NCI-H345 treated with DMSO at 0.1 percent for 48 hours (cell line): ENCODE measurements at regions not wholly inside any gene's neighbourhood (a gene's known extent, or its start where the extent isn't known, plus 50 kb on each side); places are given as distances from the start of the nearest gene placed in this dataset.

ENCODE experiments used
- DNase-seq: peaks from one replicate; lab custom pipeline; 2025; ENCODE audit not compliant: unreplicated experiment; lab: John Stamatoyannopoulos, UW

DNA sequence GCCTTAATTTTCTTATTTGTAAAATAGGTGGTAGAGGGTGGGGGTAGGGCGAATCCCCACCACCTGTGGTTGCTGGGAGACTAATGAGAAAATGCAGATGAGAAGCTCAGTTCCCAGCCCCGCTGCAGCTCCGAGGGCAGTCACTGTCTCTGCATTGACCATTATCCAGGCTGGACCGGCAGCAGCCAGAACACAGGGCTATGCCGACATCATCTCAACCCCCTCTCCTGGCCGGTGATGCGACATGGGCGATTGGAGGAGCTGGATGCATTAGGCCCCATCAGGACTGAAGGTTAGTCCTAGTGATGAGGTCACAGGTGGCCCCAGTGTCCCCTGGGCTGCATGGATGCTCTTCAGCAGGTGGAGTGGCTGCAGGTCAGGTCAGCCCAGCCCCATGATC lies 412.4 kb downstream of the CTTN start:
- DNase-seq = no peak

DNA sequence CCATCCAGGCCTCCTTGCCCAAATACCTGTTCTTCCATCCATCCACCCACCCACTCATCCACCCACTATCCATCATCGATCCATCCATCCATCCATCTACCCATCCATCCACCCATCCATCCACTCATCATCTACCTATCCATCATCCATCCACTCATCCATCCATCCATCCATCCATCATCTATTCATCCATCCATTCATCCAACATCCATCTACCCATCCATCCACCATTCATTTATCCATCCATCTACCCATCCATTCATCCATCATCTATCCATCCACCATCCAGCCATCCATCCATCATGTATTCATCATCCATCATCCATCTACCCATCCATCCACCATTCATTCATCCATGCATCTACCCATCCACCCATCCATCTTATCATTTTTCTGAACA lies 413.2 kb downstream of the CTTN start:
- no peak for DNase-seq

DNA sequence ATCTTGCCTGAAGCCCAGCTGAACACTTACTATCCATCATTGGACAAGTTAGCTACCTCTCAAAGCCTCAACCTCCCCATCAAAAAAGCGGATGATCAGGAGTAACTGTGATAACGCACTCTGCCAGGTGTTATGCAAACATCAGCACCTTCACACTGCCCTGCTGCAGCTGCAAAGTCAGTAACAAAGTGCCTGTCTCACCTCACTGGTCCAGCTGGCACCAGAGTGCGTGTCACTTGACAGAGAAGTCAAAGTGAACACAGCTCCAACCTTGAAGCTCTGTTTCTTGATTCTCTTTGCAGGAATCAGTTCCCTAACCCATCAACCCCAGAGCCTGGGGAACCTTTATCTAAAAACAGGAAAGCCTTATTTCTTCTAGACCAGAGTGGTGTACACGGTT lies 413.6 kb downstream of the CTTN start:
- no peak for DNase-seq

DNA sequence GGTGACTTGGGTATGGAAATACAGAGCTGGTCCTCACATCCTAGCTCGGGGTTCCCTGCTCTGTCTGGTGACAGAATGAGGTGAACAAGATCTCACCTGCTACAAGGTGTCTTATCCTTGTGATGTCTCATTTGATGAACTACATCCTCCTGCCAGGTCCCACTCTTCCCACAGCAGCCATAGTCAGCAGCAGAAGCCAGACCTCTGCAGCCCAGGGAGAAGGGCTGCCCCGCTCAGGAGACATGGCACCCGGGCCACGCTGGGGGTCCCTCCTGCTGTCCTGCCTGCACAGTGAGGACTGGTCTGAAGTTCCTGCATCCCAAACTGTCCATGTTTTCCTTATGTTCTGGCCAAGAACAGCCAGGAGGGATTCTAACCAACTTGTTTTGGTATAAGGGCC lies 414.1 kb downstream of the CTTN start:
- no peak for DNase-seq

DNA sequence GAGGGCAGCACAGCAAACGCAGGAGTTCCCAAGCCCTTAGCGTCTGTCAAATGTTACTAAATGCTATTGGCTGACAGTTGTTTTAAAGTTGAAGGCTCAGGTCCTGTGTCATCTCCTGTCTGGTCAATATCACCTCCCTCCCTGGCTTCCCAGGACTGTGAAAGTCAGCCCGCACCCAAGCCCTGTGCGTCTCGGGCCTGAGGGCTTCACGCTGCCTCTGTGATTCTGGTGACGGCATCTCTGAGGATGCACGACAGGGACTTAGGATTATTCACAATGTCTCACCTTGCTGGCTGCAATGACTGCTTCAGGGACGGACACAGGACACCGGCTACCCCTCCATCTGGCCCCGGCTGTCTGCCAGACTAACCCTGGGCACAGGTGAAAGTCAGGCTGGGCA lies 415.3 kb downstream of the CTTN start:
- no peak for DNase-seq

DNA sequence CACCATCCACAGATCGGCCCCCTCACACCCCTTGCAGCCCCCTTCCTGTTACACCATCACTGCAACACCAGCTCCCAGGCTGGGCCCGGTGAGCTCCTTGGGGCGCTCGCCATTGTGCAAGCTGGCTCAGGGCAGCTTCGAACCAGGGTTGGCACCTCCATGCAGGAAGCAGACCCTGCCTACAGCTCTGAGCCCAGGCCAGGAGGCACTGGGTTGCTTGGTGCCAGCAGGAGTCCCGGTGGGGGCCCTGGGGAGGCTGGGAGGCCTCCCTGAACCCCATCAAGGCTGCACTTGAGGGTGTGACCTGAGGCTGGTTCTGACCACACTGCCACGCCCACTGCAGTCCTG lies 417.1 kb downstream of the CTTN start:
- DNase-seq = no peak

DNA sequence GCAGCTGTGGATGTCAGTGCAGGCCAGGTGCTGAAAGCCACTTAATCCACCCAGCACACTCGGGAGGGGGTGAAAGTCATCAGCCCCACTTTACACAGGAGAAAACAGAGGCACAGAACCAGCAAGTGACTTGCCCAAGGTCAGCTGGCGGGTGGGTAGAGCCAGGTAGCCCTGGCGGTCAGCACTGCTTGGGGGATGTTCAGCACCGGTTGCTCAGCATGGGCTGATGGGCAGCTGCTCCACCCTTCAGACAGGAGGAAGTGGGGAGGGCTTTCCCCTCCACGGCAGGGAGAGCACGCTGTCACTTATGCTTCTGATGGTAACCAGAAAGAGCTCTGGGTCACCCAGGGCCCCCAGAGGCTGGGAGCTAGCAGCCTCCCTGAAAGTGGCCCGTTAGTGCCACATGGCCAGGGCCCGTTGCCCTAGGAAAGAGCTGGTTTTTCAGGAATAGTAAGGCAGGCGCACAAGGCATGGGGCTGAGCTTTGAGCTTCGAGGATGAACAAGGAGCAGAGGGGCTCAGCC lies 417.9 kb downstream of the CTTN start:
- no peak for DNase-seq

DNA sequence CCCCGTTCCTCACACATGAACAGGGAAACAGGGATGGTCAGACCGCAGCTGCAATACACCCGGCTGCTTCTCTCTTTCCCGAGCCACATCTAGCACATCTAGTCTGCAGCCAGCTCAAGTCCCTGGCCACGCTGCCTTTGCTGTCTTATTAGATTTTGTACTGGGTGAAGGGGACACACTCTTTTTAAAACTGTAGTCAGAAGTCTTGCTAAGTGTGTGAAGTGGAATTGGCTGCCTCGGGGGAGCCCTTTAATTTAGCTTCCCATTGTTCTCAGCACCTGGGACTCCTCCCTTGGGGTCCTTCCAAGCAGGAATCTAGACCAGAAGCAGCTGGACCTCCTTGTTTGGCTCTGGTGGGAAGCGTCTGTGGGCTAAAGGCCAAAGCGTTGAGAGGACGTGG lies 420.0 kb downstream of the CTTN start:
- no peak for DNase-seq

DNA sequence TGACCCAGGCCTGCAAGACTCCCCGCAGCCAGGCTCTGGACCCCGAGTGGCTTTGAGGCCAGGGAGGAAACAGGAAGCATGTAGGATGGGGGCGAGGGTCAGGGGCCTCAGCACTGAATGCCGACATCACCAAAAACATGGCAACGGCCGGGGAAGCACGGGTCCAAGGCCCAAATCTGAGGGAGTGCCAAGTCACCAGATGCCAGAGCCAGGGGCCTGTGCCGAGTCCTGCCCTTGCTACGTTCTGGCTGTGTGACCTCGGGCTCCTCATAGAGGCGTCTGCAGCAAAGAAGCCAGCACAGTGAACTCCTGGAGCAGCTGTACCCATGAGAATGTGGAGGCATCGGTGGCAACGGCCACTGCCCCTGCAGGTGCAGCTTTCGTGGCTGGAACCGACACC lies 420.7 kb downstream of the CTTN start:
- no peak for DNase-seq

DNA sequence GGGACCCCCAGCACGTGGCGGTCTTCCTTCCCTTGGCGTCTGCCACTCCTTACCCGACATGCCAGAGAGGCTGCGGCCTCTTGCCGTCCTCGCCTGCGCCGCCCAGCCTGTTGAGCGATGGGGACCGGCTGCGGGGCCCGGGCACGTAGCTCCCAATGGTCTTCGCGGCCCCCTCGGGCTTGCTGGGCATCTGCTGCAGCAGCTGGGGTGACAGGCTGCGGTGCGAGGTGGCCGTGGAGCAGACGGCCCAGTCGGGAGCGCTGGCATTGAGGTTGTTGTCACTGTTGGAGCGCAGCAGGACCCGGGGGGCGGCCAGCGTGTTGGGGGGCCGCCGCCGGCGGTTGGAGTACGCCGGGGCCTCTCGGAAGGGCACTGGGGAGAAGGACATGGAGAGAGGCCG lies 422.0 kb downstream of the CTTN start:
- no peak for DNase-seq

DNA sequence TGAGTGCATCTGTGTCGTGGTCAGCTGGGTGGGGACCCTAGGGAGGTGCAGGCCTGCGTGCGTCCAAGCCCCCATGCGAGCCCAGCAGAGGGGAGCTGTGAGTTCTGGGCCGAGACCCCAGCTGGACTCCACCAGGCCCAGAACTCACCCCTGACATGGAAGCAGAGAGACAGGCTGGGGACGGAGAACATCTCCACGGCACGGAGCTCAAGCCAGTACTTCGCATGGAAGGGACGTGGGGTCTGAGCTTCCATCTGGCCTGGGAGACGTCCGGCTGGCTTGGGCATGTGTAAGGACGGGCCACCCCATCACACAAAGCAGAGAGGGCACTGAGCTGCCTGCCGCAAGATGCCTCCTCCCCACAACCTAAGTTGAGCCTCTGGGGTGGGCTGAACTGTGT lies 422.4 kb downstream of the CTTN start:
- no peak for DNase-seq

DNA sequence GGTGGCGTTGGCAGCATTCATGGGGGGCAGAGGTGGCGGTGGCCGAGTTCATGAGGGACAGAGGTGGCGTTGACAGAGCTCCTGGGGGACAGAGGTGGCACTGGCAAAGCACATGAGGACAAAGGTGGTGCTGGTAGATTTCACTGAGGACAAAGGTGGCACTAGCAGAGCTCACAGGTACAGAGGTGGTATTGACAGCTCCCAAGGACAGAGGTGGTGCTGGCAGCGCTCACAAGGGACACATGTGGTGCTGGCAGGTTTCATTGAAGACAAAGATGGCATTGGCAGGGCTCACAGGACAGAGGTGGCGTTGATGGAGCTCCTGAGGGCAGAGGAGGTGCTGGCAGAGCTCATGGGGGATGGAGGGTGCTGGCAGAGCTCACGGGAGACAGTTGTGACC lies 425.4 kb downstream of the CTTN start:
- DNase-seq = no peak

DNA sequence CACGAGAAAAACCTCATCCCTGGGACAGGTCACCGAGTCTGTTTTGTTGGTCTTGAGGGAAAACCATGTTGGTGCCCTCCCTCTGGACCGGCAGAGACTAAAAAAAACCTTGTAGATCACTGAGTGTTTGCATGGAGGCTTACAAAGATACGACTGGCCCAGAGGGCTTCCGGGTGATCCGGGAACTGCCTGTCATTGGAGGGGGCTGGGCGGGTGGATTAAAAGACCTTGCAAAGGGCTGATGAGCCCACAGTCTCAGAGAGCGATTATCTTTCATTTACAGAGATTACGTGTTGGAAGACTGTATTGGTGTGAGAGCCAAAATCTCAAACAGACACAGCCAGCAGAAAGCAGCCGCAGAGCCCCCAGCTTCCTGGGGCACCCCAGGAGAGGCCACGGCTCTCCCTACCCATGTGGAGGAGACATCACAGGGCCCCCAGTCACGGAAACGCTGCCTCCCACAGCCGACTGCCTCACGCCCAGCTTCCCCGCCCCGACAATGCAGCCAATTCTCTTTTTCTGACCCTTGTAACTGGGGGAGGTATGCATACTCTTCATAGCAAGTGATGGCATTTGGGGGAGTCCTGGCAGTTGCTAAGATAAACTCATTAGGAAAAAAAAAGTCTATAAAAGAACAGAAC lies 426.4 kb downstream of the CTTN start:
- no peak for DNase-seq

DNA sequence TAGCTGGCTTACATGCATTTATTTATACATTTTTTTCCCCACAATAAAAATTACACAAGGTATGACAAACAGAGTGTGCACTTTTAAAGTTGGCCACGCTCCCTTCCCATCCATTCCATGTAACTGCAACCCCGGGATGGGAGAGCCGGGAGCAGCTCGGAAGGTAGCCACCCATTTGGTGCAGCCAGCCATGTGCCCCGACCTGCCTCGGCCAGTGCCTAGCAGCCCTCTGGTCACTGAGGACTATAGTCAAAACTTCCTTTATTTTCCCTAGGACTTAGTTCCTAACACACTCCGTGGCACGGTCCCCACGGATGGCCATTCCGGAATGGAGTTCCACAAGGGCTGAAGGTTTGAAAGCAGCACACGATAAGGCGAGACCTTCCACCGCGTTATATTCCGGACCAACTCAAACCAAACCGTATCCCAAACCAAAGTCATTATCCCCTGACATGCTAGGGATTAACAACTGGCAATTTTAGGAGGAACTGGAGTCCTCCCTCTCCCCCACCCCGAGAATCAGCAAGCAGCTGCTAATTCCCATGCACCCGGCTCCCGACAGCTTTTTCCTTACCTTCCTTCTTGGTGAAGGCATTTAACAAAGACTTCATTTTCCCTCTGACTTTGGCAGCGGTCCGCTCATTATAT lies 426.4 kb downstream of the SHANK2 start:
- DNase-seq = no peak

DNA sequence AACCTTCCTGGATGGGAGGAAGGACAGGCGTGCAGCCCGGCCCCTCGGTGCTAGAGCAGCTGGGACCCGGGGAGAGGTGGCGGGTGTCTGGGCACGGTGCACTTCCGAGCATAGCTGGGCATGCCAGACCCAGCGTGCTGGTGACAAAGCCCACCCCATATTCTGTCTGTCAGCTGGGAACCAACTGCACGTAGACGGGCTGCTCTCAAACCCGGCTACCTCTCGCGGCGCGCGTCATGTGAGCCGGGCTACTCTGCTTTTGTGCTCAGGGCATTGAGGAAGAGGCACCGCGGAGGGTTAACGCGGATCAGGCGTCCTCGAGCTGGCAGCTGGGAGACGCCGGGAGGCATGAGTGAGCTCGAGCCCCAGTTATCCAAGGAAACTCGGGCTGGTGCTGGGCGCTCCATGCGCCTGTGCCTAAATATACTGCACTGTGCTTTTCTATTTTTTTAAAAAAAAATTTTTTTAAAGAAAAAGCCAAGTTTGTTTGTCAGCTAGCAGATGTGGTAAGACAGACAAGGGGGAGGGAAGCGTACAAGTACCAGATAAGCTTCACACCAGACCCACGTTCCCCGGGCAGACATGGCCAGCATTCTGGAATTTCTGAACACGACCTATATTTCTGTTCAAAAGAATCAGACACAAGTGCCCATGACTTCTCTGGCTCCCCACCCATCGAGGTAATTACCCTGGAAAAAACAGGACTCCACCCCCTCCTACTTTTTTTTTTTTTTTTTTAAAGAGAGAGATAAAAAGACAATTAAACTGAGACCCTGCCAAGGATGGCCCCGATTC lies 425.6 kb downstream of the SHANK2 start:
- no peak for DNase-seq

DNA sequence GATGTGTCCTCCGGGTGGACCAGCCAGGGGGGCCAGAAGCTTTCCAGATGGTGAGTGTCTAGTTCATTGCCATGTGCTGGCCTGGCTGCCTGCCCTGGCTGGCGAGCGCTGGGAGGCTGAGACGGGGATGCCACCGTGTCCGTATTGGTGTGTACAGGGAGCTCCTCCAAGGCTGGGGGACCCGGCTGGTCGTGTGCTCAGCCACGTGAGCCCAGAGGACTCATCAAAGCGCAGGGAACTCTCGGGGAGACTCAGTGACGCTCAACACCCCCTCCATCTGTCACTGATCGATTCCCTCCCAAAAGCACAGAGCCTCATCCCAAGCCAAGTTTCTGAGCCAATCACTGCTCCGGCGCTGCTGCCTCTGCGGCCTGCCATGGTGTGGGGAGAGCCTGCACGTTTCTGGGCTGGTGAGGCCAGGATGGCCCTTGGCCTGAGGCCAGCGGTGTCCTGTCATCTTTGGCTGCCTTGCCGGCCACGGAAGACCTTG lies 423.7 kb downstream of the SHANK2 start:
- DNase-seq = no peak

DNA sequence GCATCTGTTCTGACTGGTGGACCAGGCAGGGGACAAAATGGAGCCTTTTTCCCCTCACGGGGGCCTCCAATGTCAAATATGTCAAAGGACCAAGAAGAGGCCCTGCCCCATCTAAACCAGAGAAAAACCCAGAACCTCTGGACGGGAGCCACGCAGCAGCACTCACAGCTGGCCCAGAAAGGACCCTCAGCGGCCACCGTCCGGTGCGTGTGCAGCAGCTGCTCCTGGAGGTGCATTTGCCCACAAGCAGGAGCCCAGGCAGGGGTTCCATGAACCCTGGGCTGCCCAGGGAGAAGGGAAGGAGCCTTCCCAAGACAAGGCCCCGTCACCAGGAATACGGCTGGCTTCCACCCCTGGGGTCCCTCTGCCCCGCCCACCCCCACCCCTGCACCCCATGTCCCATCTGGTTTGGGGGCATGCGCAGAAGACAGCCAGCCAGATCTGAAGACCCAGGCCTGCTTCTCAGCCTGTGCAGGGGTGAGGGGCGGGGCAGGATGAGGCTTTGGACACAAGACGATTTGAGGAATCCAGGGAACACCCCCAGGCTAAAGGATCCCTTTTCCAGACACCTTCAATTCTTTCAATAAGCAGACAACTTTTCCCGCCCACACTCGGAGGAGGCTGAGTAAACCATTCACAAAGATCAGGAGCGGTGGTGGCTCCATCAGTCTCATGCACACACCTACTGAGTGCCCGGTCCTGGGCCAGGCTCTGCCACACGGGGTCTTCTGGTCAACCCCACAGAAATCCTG lies 423.1 kb downstream of the SHANK2 start:
- no peak for DNase-seq

DNA sequence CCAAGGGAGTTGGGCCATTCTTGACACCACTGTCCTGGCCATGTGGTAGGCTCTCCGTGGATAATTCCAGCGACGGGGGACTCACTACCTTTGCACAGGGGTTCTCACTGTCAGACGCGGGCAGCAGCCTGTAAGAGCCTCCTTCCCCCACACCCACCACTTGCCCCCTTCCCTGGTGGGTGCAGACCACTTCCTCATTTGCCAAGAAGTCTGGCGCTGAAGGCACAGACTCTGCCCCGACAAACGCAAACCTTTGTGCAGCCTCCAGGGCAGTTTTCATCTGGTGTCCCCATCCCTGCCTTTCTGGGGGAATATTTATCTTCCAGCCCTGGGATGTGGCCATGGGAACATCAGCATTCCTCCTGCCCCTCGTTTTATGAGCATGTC lies 422.5 kb downstream of the SHANK2 start:
- DNase-seq = no peak

DNA sequence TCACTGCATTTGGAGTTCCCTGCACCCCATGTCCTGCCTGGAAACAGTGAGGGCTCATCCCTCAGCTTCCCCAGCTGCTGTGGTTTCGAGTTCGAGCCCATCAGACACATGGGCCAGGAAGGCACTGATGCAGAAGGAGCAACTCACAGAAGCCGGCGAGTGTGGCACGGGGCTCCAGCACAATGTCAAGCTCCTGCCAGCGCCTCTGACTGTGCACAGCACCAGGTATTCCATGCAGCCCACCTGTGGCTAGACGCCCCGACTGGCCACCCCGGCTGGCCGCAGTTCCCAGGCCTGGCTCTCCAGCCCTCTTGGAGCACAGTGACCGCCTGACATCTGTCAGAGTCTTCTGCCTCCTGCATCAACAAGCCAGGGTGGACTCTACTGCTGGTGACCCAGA lies 419.4 kb downstream of the SHANK2 start:
- no peak for DNase-seq

DNA sequence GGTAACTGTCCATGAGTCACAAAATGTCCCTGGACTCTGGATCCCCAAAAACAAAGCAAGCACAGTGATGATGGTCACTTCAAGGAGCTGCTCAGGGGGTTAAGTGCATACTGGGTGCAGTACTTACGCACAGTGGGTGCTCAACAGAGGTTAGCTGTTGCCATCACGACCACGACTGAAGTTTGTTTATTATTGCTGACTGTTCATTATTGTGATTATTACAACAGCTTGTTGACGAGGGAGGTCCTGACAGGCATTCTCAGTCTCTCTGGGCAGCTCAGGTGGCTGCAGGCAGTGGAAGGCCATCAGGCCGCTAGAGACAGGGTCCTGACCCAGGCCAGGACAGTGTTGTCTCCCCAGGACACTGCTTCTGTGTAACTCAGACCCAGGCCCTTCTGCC lies 418.8 kb downstream of the SHANK2 start:
- no peak for DNase-seq

DNA sequence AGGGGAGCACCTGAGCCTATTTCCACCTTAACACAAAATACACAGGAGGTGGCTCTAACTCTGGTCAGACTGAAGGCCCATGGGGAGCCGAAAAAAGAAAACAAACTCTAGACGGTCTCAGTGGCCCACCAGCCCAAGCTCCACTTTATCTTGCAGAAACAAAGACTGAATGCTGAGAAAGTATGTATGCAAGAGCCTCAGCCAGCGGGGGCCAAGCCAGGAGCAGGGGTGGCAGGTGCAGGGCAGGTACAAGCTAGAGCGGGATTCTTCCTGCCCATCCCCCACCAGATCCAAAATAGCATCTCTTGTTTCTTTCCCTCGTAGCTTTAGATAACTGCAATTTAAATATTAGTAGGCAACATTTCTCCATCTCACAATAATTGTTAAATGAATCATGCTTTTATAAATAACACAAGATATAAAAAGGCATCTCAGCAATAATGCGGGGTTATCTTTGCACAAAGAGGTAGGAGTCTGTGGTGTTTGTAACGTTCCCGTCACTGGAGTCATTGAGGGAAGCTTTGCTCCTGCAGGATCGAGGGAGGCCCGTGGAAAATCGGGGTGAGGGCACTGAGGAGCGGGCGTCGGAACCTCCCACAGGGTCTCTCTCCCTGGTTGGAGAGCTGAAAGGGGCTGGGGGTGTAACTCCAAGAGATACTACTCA lies 418.0 kb downstream of the SHANK2 start:
- peak; percentile 85 for DNase-seq
